WTC11 (cell line): ENCODE measurements at regions not wholly inside any gene's neighbourhood (a gene's known extent, or its start where the extent isn't known, plus 50 kb on each side); places are given as distances from the start of the nearest gene placed in this dataset.

Experiments
- ATAC-seq: fragments of 200-7000 bp; cut with Tn5 transposase; 2 replicates; pipeline ENCODE4 v1.10.0; 2021; ENCODE audit warnings: mild to moderate bottlenecking, moderate library complexity
- CTCF ChIA-PET: fragments of 300-600 bp; sonication (Branson Sonifier 250); formaldehyde crosslinking; loops from one replicate; lab custom pipeline; 2021; ENCODE audit warnings: antibody characterized with exemption; lab: Charles Lee
- POLR2A ChIA-PET: fragments of 350-600 bp; sonication (Branson Sonifier 250); formaldehyde crosslinking; loops from one replicate; lab custom pipeline; 2021; ENCODE audit warnings: antibody characterized with exemption; lab: Charles Lee
- DNase-seq: peaks from one replicate; pipeline ENCODE4 v3.0.0; 2021; ENCODE audit warnings: low spot score
- H3K27ac Mint-ChIP-seq: 2 replicates; pipeline ENCODE4 v1.8.0; 2021; ENCODE audit warnings: mixed read lengths
- H3K27me3 Mint-ChIP-seq: 2 replicates; pipeline ENCODE4 v1.8.0; 2021; ENCODE audit warnings: low read depth, mild to moderate bottlenecking, moderate library complexity, mixed read lengths
- H3K36me3 Mint-ChIP-seq: 2 replicates; pipeline ENCODE4 v1.8.0; 2021; ENCODE audit warnings: mixed read lengths
- H3K4me1 Mint-ChIP-seq: 2 replicates; pipeline ENCODE4 v1.8.0; 2022; ENCODE audit warnings: mixed read lengths
- H3K4me3 Mint-ChIP-seq: 2 replicates; pipeline ENCODE4 v1.8.0; 2021; ENCODE audit warnings: mild to moderate bottlenecking, moderate library complexity, mixed read lengths
- H3K9me3 Mint-ChIP-seq: 2 replicates; pipeline ENCODE4 v1.8.0; 2021; ENCODE audit warnings: mixed read lengths
- ATF1 ChIP-seq: sonication (generic); formaldehyde crosslinking; IDR thresholded peaks from 2 replicates; pipeline ENCODE4 v1.8.1; 2023; ENCODE audit warnings: mild to moderate bottlenecking, moderate library complexity, missing genetic modification reagents
- ATF3 ChIP-seq: sonication (generic); formaldehyde crosslinking; conservative IDR thresholded peaks from 2 replicates; pipeline ENCODE4 v1.8.1; 2022; ENCODE audit warnings: mild to moderate bottlenecking, missing genetic modification reagents
- ERG ChIP-seq: fragments of 250-450 bp; sonication (Bioruptor Pico); IDR thresholded peaks from 2 replicates; pipeline ENCODE4 v1.8.0; 2021; ENCODE audit warnings: mild to moderate bottlenecking
- ESRRA ChIP-seq: sonication (generic); formaldehyde crosslinking; IDR thresholded peaks from 2 replicates; pipeline ENCODE4 v1.8.1; 2022; ENCODE audit warnings: mild to moderate bottlenecking, missing genetic modification reagents, borderline replicate concordance
- GABPB1 ChIP-seq: sonication (generic); formaldehyde crosslinking; IDR thresholded peaks from 2 replicates; pipeline ENCODE4 v1.8.1; 2023; ENCODE audit warnings: mild to moderate bottlenecking, missing genetic modification reagents
- JAZF1 ChIP-seq: fragments of 250-450 bp; sonication (Bioruptor Pico); IDR thresholded peaks from 2 replicates; pipeline ENCODE4 v1.9.0; 2021; ENCODE audit warnings: moderate library complexity, mild to moderate bottlenecking, inconsistent platforms
- KAT7 ChIP-seq: sonication (generic); formaldehyde crosslinking; IDR thresholded peaks from 2 replicates; pipeline ENCODE4 v1.8.1; 2023; ENCODE audit warnings: missing genetic modification reagents, mild to moderate bottlenecking, borderline replicate concordance
- MYBL2 ChIP-seq: sonication (generic); formaldehyde crosslinking; IDR thresholded peaks from 2 replicates; pipeline ENCODE4 v1.8.1; 2023; ENCODE audit warnings: mild to moderate bottlenecking, moderate library complexity, missing genetic modification reagents
- OVOL2 ChIP-seq: fragments of 250-450 bp; sonication (Bioruptor Pico); IDR thresholded peaks from 2 replicates; pipeline ENCODE4 v1.9.0; 2021; ENCODE audit warnings: mild to moderate bottlenecking, borderline replicate concordance
- SMAD3 ChIP-seq: sonication (generic); formaldehyde crosslinking; IDR thresholded peaks from 2 replicates; pipeline ENCODE4 v1.8.0; 2022; ENCODE audit warnings: missing genetic modification reagents, mild to moderate bottlenecking, borderline replicate concordance
- TP53 ChIP-seq: sonication (generic); formaldehyde crosslinking; IDR thresholded peaks from 2 replicates; pipeline ENCODE4 v1.8.1; 2023; ENCODE audit warnings: mild to moderate bottlenecking, missing genetic modification reagents
- ZNF121 ChIP-seq: sonication (generic); formaldehyde crosslinking; IDR thresholded peaks from 2 replicates; pipeline ENCODE4 v1.8.0; 2023; ENCODE audit warnings: missing genetic modification reagents
- ZNF138 ChIP-seq: sonication (generic); formaldehyde crosslinking; conservative IDR thresholded peaks from 2 replicates; pipeline ENCODE4 v1.8.1; 2022; ENCODE audit warnings: mild to moderate bottlenecking, moderate library complexity, missing genetic modification reagents
- ZNF416 ChIP-seq: fragments of 250-450 bp; sonication (Bioruptor Pico); IDR thresholded peaks from 2 replicates; pipeline ENCODE4 v1.9.0; 2021; ENCODE audit warnings: mild to moderate bottlenecking, inconsistent platforms
- ZNF671 ChIP-seq: fragments of 250-450 bp; sonication (Bioruptor Pico); IDR thresholded peaks from 2 replicates; pipeline ENCODE4 v1.8.0; 2021; ENCODE audit warnings: mild to moderate bottlenecking
- ZSCAN18 ChIP-seq: fragments of 250-450 bp; sonication (Bioruptor Pico); IDR thresholded peaks from 2 replicates; pipeline ENCODE4 v2.1.2; 2022; ENCODE audit warnings: mild to moderate bottlenecking, moderate library complexity

- Mint-ChIP-seq H3K4me1 (no peaks in the 10 kb centered on the region), H3K27me3 (peaks cover 2% of the 10 kb centered on the region), H3K36me3 (peaks cover 35% of the 10 kb centered on the region), H3K9me3 (peaks cover 58% of the 10 kb centered on the region), H3K4me3 (no peak overlapping the region), H3K27ac (no peak overlapping the region)
- CTCF ChIA-PET = no interaction called here
- POLR2A ChIA-PET = no interaction called here
- no peak for DNase-seq
- no peak for TF ChIP-seq ERG (CRISPR knock-in tag)
- TF ChIP-seq SMAD3 = no peak
- TF ChIP-seq JAZF1 (CRISPR knock-in tag) = no peak
- no peak for TF ChIP-seq ZNF121 (CRISPR knock-in tag)
- TF ChIP-seq KAT7 = no peak
- no peak for TF ChIP-seq ZSCAN18 (CRISPR knock-in tag)
- no peak for TF ChIP-seq MYBL2 (CRISPR knock-in tag)
- TF ChIP-seq ESRRA (CRISPR knock-in tag) = no peak
- ATAC-seq = no peak
Measured at GRCh38 chr17:83201206-83202001, 122.0 kb downstream of the METRNL start.

GRCh38 chr17:83202002-83203000 lies 122.9 kb downstream of the METRNL start:
- ChIA-PET CTCF (no interaction called here), POLR2A (no interaction called here)
- DNase-seq (peak; percentile 7), ATAC-seq (no peak)
- H3K4me1 Mint-ChIP-seq = no peaks in the 10 kb centered on the region
- H3K27ac Mint-ChIP-seq = no peak overlapping the region
- H3K27me3 Mint-ChIP-seq = peaks cover 2% of the 10 kb centered on the region
- no peak overlapping the region for H3K4me3 Mint-ChIP-seq
- TF ChIP-seq ZNF416 = no peak
- no peak for TF ChIP-seq ZNF138 (CRISPR knock-in tag)
- no peak for TF ChIP-seq ATF1 (CRISPR knock-in tag)
- H3K36me3 Mint-ChIP-seq = peaks cover 35% of the 10 kb centered on the region
- peaks cover 58% of the 10 kb centered on the region for H3K9me3 Mint-ChIP-seq

- Mint-ChIP-seq H3K4me3 (no peak overlapping the region), H3K4me1 (no peaks in the 10 kb centered on the region), H3K27me3 (peaks cover 2% of the 10 kb centered on the region), H3K27ac (no peak overlapping the region), H3K9me3 (peaks cover 51% of the 10 kb centered on the region), H3K36me3 (peaks cover 32% of the 10 kb centered on the region)
- peak; percentile 97 for TF ChIP-seq GABPB1 (CRISPR knock-in tag)
- TF ChIP-seq OVOL2 (CRISPR knock-in tag) = no peak
- TF ChIP-seq ZNF138 (CRISPR knock-in tag) = no peak
- TF ChIP-seq SMAD3 = no peak
- no peak for TF ChIP-seq ZNF671 (CRISPR knock-in tag)
- TF ChIP-seq ATF3 (CRISPR knock-in tag) = no peak
- no peak for TF ChIP-seq TP53 (CRISPR knock-in tag)
- no peak for ATAC-seq
- ChIA-PET POLR2A (no interaction called here), CTCF (no interaction called here)
- DNase-seq = peak; percentile 3
Measured at GRCh38 chr17:83203073-83203471, 123.7 kb downstream of the METRNL start.
